ENCODE measurements at regions not wholly inside any gene's neighbourhood (a gene's known extent, or its start where the extent isn't known, plus 50 kb on each side); places are given as distances from the start of the nearest gene placed in this dataset.

GRCh38 chr16:59514651-59515050 is 780.5 kb upstream of the GOT2 start:
- no peak for TF ChIP-seq CTCF (IDR thresholded peaks at IDR 0.05)
- no peak for TF ChIP-seq EP300 (IDR thresholded peaks at IDR 0.05)
- no peak for TF ChIP-seq POLR2A (IDR thresholded peaks at IDR 0.05)

Measured in ovary (tissue), 3 donors.